GM18498 (cell line): ENCODE measurements at regions not wholly inside any gene's neighbourhood (a gene's known extent, or its start where the extent isn't known, plus 50 kb on each side); places are given as distances from the start of the nearest gene placed in this dataset.
"Not testable (repeated sequence)": the region's sequence is repeated elsewhere in the genome, so short reads cannot be mapped to it uniquely, and the experiment has no call there.

Experiments used
- ATAC-seq: cut with Tn5 transposase; IDR thresholded peaks from one replicate; pipeline ENCODE4 v1.9.1; 2021; ENCODE audit warnings: mild to moderate bottlenecking, moderate library complexity; ENCODE audit not compliant: unreplicated experiment

DNA sequence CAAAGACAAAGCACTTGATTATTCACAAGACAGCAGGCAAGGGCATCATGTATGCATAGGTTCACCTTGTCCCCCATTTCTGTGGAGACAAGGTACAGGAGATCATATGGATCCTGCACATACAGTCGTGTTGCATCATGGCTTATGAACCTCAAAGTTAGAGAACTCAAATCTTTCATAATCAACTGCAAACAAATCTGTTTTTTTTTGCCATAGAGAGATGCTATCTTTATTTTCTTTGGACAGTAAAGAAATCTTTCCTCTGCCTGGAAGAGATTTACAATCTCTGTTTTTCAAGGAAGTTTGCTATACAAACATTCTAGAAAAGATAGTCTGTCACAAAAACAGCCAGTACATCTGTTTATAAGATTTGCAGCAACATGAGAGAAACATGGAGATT, 578.8 kb downstream of the ANKRD50 start:
- ATAC-seq: no peak

DNA sequence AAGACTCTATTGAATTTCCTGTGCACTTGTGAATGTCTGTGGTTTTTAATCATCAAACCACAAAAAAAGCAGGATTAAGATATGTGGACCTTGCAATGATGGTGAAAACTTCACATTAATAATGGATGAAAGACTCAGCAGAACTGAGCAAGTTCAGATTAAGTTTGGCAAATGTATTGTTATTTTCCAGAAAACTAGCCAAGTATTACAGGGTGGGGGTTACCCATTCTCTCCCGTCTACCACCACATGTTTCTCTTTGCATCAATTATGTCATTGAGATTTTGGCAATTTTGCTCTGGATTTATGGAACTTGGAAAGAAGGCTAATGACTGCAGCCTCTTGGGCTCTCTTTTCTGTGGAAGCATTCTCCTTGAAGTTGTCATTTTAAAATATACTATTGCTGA, 577.1 kb downstream of the ANKRD50 start:
- ATAC-seq: no peak

GRCh38 chr4:124139044-124139443, 573.5 kb downstream of the ANKRD50 start:
- no peak for ATAC-seq

DNA sequence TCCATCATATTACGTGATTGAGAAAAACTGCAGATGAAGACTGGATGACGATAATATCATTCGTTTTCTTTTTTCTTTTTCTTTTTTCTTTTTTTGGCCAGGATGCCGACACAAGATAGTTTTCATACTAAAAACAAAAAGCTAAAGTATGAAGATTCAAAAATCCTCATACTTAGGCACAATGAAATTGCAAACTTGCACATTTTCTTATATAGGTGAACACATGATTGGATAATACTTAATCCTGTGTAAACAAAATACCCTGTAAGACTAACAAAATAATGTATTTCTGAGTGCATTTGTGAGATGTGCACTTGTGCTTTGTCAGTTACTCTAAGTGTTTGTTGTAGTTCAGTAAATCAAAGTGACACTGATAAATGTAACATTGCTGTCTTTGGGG, 568.9 kb downstream of the ANKRD50 start:
- ATAC-seq: no peak

DNA sequence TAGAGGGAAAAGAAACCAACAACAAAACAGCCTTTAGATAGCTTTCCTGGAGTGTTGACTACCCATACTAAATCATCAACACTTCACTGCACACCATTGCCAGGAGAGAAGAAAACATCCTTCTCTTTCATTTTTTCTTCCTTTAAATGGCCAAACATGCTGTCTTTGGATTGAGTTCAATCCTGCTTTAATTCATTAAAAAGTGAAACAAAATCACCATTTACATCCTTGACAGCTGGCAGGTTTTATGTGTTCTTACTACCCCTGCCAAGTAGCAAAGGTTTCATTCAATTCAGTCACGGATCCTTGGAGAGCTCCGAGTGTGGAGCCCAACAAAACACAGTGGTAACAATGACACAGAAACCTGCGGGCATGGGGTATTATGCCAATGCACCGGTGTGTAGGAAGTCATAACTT, 568.3 kb downstream of the ANKRD50 start:
- ATAC-seq: no peak

- ATAC-seq: no peak
These were observed 566.5 kb downstream of the ANKRD50 start for GRCh38 chr4:124146068-124146467.

DNA sequence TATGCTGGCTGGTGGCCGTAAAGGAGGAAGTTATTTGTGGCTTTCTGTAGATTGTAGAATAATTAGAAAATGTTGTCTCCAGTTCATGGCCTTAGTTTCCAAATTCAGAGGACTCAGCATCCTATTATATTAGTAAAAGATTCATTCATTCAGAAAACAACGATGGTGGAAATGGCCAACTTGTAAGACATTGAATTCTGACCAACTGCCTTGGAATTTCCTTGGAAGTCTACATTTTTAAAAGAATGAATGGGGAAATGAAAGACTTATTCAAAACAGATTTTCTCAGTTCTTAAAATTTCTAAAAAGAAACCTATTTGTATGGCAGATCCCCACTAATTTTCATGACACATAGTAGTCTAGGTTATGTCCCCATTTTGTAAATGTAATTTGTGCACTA, 561.5 kb downstream of the ANKRD50 start:
- no peak for ATAC-seq

DNA sequence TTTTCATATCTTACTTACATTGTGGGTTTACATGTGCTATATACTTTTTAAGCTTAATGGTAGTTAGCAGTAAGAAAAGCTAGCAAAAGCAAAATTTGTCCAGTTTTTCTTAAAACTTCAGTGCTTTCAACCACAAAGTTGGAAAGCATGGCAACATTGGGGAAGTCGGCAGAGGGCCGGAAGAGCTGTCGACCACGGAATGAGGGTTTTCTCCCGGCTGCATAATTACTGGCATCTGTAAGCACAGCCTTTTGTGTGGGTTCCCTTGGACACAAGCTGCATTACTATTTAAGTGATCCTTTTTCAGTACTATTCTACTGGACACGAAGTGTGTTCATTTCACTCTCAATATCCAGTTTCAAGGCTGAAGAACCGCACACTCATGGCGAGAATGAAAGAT, 560.4 kb downstream of the ANKRD50 start:
- ATAC-seq: no peak

GRCh38 chr4:124155239-124155638, 557.3 kb downstream of the ANKRD50 start:
- no peak for ATAC-seq

- ATAC-seq: no peak
These were observed 555.0 kb downstream of the ANKRD50 start for GRCh38 chr4:124157396-124158083.

GRCh38 chr4:124163401-124163800, 549.1 kb downstream of the ANKRD50 start:
- ATAC-seq: no peak

DNA sequence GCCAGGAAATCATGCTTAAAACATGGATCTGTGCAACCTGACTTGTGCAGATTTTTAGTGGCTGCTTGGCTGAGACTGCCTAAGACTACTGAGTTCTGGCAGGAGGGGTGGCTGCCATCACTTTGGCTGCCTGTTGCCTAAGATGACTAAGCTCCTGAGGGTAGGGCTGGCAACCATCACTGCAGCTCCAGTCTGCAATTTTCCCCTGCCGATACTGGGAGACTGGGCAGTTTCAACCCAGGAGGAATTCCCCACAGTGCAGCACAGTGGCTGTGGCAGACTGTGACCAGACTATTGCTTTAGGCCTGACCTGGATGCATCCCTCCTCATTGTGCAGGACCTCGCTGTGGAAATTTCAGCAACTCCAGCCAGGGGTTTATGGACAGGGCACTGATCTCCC, 544.9 kb downstream of the ANKRD50 start:
- ATAC-seq: no peak

GRCh38 chr4:124169524-124169923, 543.0 kb downstream of the ANKRD50 start:
- ATAC-seq: not testable (repeated sequence)

DNA sequence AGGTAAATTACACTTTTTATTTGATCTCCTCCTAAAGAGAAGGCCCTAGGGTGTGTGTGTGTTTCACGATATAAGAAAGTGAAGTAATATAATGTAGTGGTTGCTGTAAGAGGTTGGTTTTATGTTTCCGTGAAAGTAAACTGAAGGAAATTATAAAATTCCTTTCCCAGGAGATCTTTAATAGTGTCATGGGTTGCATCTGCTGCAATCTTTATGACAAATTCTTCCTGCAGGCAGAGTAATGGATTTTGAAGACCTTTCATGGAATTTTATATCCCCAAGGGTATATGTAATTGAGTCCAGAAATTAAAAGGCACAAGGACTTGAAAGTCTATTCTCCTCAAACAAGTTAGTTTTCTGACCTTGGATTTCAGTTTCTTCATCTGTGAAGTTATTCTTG, 538.6 kb downstream of the ANKRD50 start:
- no peak for ATAC-seq

DNA sequence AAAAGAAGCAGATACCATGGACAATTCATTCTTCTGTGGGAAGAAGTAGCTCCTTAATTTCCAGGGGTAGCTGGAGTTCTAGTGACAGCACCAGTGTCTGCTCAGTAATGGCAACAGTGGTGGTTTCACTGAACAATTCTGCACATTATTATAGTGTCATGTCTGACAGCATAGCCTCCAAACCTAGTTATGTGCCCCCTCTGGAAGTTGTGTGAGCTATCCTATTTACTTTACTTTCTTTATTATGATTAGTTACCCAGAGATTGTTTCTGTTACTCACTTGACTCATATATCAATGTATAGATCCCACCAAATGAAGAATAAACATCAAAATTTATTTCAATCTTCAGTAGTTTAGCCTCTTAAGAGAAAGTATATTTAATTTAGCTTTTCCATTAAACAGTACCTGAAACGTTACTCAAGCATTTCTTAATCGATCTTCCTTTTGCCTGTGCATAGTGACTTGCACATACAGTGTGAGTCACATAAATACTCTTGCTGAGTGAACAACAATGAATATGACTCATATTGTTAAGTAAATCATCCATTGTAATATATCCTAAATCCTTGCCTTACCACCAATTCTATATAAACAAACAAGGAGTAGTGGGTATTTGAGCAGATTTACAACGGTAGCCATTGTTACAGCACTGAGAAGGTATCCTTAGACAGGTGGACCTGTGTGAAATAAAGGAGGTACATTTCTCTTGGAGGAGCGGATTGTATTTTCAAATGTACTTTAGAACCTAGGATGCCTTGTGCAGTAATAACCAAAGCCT, 534.7 kb downstream of the ANKRD50 start:
- no peak for ATAC-seq

DNA sequence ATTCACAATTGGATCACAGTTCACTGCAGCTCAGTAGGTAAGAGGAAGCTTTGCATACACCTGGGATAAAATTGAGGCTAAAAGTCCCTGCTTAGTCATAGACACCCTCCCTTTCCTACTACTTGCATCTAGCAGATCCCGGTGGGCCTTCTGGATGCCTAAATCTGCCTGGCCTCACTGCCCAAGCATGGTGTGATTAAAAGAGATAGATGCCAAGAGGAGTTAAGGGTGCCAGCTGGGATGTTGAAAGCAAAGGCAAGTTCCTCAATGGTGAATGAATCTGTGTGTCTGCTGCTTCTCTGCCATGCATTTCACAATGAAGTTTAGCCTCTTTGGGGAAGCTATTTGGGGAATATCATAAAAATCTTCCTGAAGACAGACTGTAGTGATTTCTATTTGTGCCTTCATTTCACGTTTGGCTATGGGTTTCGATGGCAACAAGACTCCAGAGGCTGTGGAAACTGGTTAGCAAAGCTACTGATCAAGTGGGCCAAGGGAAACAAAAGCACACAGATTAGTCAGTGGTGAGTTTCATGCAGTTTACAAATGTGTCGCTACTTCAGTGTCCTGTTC, 534.0 kb downstream of the ANKRD50 start:
- no peak for ATAC-seq

DNA sequence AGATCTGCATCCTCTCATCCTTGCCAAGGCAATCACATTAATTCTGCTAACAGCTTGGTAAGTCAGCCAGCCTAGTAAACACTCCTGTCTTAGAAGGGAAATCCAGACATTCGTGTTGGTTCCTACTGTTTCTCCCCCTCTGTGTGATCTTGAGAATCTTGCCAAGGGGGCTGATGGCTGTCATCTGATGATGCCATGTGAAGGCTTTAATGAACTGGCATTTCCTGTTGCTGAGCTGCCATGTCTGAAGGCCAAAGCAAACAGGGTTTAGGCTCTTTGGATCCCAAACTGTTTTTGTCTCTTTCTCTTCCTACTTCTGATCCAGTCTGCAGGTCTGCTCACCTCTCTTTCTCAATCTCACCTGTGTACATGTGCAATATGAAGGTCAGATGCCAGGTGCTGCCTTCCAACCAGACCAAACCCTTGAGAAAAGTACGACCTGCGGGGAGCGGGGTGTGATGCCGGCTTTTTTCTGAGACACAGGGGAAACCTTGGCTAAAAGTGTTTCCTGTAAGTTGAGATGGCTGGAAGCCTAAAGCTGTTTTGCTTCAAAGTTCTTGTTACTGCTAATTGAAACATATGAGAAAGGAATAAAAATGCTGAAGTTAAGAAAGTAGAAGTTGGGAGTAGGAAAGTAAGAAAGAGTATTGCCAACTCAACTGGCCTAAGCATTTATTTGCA, 532.9 kb downstream of the ANKRD50 start:
- no peak for ATAC-seq

DNA sequence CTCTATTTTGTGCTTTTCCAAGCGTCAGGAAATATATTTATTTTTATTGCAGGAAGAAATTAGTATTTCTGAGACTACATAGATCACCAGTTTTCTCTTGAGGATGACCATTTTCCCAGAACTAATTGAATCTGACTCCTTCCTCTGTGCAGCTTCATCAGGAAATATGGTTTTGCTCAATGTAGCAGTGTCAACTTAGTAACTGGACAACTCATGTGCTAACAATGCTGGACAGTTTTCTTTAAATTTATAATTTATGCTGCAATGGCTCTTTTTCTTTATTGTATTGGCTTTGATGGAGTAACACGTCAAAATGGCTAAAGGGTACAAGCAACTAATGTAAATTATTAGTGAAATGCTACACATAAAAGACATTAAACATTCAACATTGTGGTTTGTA, 531.5 kb downstream of the ANKRD50 start:
- no peak for ATAC-seq

- ATAC-seq: no peak
These were observed 529.3 kb downstream of the ANKRD50 start for GRCh38 chr4:124183231-124183630.

GRCh38 chr4:124183926-124184325, 528.6 kb downstream of the ANKRD50 start:
- ATAC-seq: no peak

DNA sequence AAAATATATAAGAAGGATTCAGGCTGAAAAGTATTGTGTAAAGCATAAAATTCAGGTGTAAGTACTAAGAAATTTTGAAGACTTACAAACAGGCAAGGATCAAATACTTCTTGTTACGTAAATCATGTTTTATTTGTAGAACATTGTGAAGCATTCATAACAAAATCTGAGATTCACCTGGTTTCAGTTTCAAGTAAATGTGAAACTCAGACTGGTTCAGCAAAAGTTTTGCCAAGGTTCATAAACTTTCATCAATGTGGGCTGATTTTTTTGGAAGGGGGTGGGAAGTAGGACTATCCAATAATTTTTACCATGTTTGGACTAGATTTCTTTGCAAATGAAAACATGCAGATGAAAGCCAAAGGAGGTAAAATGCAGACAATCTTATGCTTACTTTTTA, 527.7 kb downstream of the ANKRD50 start:
- ATAC-seq: no peak

- no peak for ATAC-seq
These were observed 523.9 kb downstream of the ANKRD50 start for GRCh38 chr4:124188595-124188994.
